ENCODE measurements at regions not wholly inside any gene's neighbourhood (a gene's known extent, or its start where the extent isn't known, plus 50 kb on each side); places are given as distances from the start of the nearest gene placed in this dataset.
"Not testable (repeated sequence)": the region's sequence is repeated elsewhere in the genome, so short reads cannot be mapped to it uniquely, and the experiment has no call there.

- no peak for DNase-seq (ENCODE audit: low read depth)
Measured at GRCh38 chr4:66404141-66404540, 733.9 kb upstream of the EPHA5 start.

DNA sequence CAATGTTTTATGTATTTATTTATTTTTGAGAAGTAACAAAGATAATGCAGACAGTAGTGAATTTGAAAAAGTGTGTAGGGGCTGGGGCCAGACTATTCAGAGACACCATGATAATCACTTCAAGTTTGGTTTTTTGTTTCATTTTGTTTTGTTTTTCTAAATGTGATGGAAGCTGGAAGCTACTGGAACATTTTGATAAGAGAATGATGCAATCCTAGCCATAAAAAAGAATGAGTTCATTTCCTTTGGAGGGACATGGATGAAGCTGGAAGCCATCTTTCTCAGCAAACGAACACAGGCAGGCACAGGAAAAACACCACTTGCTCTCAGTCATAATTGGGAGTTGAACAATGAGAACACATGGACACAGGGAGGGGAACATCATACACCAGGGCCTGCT, 706.6 kb upstream of the EPHA5 start:
- no peak for DNase-seq (ENCODE audit: low read depth)

- no peak for DNase-seq (ENCODE audit: low read depth)
Measured at GRCh38 chr4:66376396-66376795, 706.1 kb upstream of the EPHA5 start.

- DNase-seq (ENCODE audit: low read depth): no peak
Measured at GRCh38 chr4:66373268-66373667, 703.0 kb upstream of the EPHA5 start.

- DNase-seq (ENCODE audit: low read depth): no peak
Measured at GRCh38 chr4:66372706-66373105, 702.4 kb upstream of the EPHA5 start.

GRCh38 chr4:66367043-66367660, 696.9 kb upstream of the EPHA5 start:
- no peak for DNase-seq (ENCODE audit: low read depth)

- not testable (repeated sequence) for DNase-seq (ENCODE audit: low read depth)
Measured at GRCh38 chr4:66360395-66360794, 690.1 kb upstream of the EPHA5 start.

DNA sequence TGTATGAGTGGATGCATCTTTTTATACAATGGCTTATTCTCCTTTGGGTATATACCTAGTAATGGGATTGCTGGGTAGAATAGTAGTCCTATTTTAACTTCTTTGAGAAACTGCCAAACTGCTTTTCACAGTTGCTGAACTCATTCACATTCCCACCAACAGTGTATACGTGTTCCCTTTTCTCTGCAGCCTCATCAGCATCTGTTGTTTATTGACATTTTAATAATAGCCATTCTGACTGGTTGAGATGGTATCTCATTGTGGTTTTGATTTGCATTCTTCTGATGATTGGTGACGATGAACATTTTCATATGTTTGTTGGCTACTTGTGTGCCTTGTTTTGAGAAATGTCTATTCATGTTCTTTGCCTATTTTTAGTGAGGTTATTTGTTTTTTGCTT, 687.0 kb upstream of the EPHA5 start:
- no peak for DNase-seq (ENCODE audit: low read depth)

DNA sequence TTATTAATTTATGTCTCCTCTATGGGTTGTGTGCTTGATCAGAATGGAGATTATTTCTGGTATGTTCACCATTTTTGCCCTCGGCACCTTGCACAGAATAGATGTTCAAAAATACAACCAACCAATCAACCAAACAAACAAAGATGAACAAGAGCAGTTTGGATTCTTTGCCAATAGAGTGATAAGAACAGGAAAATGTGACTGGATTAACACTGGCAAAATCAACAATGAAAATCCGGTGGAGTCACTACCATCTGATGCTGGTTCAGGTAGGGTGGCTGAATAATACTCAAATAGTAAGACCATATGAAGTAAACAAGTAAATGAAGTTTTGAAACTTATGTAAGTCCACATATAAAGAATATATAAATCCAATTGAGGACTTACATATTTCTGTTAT, 685.0 kb upstream of the EPHA5 start:
- DNase-seq (ENCODE audit: low read depth): no peak

DNA sequence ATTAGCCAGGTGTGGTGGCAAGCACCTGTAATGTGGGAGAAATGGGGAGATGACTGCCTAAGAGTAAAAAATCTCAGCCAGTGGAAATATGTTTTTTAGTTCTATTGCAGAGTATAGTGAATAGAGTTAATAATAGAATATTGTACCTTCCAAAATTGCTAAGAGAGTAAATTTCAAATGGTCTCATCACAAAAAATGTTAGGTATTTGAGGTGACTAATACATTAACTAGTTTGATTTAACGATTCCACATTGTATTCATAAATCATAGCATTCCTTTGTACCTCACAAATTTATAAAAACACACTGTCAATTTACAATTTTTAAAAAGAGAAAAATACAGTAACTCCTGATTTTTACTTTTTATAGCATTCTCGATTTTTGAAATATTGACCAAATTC, 681.5 kb upstream of the EPHA5 start:
- DNase-seq (ENCODE audit: low read depth): no peak

DNA sequence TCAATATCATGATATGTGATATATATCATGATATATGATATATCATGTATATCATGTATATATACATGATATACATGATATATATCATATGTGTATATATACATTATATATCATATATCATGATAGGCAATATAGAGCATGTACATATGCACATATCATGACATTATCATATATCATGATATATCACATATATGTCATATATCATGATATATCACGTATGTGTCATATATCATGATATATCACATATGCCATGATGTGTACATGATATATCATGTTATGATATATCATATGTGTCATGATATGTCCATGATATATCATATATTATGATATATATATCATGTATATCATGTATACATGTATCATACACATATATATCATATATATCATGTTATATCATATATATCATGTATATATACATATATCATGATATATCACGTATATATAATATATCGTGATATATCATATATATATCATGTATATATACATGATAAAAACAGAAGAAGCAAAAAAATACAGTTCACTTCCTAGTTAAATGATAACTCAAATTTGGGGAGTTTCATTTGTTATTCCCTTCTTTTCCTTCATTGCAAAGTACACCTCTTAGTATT, 670.1 kb upstream of the EPHA5 start:
- no peak for DNase-seq (ENCODE audit: low read depth)

DNA sequence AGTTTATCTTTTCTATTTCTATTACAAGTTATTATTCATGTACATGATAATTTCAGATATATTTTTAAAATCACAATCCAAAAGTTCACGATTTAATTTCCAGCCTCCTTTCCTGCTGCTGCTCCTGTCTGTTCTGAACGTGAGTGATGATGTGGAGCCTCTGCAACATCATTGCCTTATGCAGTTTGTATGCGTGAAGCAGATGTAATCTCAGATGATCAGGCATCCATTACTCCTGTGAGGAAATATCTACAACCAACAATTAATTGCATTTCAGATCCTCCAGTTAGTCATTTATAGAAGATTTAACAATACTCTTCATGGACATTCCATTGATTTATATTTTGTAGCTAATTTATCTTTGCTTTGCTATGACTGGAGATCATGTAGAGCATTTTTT, 668.7 kb upstream of the EPHA5 start:
- no peak for DNase-seq (ENCODE audit: low read depth)

DNA sequence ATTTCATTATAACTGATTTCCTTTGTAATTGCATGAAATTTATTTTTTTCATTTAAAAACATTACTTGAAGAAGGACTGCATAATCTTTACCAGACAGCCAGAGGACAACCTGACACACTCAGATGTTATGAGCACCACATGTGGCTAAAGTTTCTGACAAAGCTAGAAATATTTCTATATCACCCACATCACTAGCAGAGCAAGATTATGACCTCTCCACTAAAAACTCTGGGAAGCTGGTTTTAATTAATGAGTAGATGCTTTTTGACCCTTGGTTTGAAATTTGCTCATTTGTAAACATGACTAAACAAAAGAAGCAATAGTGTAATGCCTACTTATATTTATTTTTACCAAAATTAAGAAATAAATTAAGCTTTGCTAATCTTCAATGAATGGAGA, 661.5 kb upstream of the EPHA5 start:
- no peak for DNase-seq (ENCODE audit: low read depth)

GRCh38 chr4:66330125-66330524, 659.8 kb upstream of the EPHA5 start:
- DNase-seq (ENCODE audit: low read depth): no peak

GRCh38 chr4:66328803-66329574, 658.7 kb upstream of the EPHA5 start:
- no peak for DNase-seq (ENCODE audit: low read depth)

- DNase-seq (ENCODE audit: low read depth): no peak
Measured at GRCh38 chr4:66307641-66308438, 637.6 kb upstream of the EPHA5 start.

DNA sequence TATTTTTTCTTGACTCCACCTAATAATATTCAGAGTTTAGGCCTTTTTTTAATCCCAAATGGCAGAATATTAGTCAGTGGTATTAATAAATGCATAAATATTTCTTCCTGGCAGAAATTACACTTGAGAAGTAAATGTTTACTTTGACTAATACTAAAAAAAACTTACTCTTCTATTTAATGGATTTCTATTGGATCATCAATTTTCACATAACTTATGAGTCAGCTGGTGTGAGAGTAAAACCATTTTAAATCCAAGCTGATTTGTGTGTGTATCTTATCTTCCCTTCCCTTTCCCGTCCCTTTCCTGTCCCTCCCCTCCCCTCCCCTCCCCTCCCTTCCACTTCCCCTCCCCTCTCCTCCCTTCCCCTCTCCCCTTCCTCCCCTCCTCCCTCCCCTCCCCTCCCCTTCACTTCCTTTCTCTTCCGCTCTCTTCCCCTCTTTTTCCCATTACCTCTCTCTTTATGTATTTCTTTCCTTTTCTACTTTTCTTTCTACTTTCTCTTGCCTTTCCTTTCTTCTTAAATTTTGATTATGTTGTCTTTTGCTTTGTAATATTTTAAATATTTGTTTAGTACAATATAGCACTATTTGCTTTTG, 630.1 kb upstream of the EPHA5 start:
- DNase-seq (ENCODE audit: low read depth): no peak

GRCh38 chr4:66298569-66298968, 628.3 kb upstream of the EPHA5 start:
- DNase-seq (ENCODE audit: low read depth): no peak

- no peak for DNase-seq (ENCODE audit: low read depth)
Measured at GRCh38 chr4:66297703-66298102, 627.4 kb upstream of the EPHA5 start.

DNA sequence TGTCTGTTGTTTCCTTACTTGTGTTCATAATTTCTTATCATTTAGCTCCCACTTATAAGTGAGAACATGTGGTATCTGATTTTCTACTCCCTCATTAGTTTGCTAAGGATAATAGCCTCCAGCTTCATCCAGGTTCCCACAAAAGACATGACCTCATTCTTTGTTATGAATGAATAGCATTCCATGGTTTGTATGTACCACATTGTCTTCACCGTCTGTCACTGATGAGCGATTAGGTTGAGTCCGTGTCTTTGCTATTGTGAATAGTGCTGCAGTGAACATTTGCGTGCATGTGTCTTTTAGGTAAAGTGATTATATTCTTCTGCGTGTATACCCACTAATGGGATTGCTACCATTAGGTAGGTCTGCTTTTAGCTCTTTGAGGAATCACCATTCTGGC, 624.3 kb upstream of the EPHA5 start:
- DNase-seq (ENCODE audit: low read depth): no peak

DNA sequence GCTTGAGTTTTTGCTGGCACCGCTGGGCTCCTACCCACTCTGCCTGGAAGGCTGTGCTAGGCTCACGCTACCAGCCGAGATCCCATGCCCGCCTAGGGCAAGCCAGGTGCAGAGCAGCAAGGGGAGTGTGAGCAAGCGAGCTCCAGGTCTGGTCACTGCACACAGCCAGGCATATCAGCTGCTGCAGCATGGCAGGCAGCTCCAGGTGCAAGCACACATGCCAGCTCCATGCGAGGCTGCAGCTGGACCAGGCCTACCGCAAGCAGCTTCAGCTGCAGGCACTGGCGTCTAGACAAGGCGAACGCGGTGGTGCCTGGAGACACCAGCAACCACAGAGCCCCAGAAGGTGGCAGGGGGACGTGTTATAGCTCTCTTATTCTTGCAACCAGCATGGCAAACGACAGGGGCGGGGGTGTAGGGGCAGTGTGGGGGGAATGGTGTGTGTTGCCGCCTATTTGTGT, 614.7 kb upstream of the EPHA5 start:
- no peak for DNase-seq (ENCODE audit: low read depth)

- DNase-seq (ENCODE audit: low read depth): no peak
Measured at GRCh38 chr4:66279084-66279483, 608.8 kb upstream of the EPHA5 start.

Data from T follicular helper cell (primary cell).